ENCODE measurements at regions not wholly inside any gene's neighbourhood (a gene's known extent, or its start where the extent isn't known, plus 50 kb on each side); places are given as distances from the start of the nearest gene placed in this dataset.

- no peak overlapping the region for H2AFZ ChIP-seq (ENCODE audit: low read depth, low read length)
These were observed 317.8 kb downstream of the SNX13 start for GRCh38 chr7:17622451-17622850.

DNA sequence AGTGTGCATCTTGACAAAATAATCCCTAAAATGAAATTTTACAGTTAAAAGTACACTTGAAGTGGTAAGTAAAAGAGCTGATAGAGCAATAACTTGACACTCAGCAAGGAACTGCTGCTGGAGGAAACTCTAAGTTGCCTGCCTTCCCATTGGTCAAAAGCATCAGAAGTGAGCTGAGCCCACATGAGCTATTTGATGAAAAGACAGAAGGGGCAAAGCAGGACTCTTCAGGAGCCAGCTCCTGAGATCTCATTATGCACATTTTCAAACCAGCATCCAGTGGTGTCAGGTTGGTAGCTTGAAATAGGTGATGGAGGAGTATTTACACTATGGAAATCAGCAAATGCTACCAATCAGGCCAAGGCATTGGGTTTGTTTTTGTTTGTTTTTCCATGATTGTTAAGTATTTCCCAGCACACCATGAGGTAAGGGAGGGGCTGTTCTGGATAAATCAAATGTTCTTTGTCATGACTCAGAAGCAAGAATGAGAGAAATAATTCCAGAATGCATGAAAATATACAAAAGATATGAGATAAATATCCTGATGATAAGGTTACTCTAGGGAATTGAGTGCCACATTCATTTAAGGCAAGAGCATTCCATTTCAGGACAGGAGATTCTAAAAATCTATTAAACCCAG is 316.6 kb downstream of the SNX13 start:
- Histone ChIP-seq H3K27me3 (ENCODE audit: insufficient read depth, low read depth, low read length) (no peaks in the 10 kb centered on the region), H3K4me3 (ENCODE audit: low read length) (no peak overlapping the region), H2AFZ (ENCODE audit: low read depth, low read length) (no peak overlapping the region), H3K4me2 (ENCODE audit: low read length) (no peak overlapping the region), H3K79me2 (replicated peaks; ENCODE audit: insufficient read depth, low read length) (no peaks in the 10 kb centered on the region), H4K20me1 (ENCODE audit: insufficient read depth) (no peaks in the 10 kb centered on the region), H3F3A (ENCODE audit: insufficient read depth, low read length, poor library complexity, severe bottlenecking) (no peaks in the 10 kb centered on the region), H3K9me3 (ENCODE audit: low read length) (no peaks in the 10 kb centered on the region), H3K27ac (ENCODE audit: low read length) (no peak overlapping the region), H3K9ac (ENCODE audit: low read length) (no peak overlapping the region), H3K9me2 (ENCODE audit: insufficient read depth, low read length) (no peaks in the 10 kb centered on the region), H3K36me3 (ENCODE audit: insufficient read depth, low read length) (no peaks in the 10 kb centered on the region)
- no peak for TF ChIP-seq TAF1 (IDR thresholded peaks at IDR 0.05; ENCODE audit: low read depth)
- TF ChIP-seq, protein P1, sequence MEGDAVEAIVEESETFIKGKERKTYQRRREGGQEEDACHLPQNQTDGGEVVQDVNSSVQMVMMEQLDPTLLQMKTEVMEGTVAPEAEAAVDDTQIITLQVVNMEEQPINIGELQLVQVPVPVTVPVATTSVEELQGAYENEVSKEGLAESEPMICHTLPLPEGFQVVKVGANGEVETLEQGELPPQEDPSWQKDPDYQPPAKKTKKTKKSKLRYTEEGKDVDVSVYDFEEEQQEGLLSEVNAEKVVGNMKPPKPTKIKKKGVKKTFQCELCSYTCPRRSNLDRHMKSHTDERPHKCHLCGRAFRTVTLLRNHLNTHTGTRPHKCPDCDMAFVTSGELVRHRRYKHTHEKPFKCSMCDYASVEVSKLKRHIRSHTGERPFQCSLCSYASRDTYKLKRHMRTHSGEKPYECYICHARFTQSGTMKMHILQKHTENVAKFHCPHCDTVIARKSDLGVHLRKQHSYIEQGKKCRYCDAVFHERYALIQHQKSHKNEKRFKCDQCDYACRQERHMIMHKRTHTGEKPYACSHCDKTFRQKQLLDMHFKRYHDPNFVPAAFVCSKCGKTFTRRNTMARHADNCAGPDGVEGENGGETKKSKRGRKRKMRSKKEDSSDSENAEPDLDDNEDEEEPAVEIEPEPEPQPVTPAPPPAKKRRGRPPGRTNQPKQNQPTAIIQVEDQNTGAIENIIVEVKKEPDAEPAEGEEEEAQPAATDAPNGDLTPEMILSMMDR (IDR thresholded peaks at IDR 0.05; ENCODE audit: poor library complexity, severe bottlenecking) = no peak
- TF ChIP-seq EP300 (conservative IDR thresholded peaks at IDR 0.05; ENCODE audit: poor library complexity, severe bottlenecking) = no peak
- no peak for TF ChIP-seq MXI1 (conservative IDR thresholded peaks at IDR 0.05; ENCODE audit: poor library complexity, severe bottlenecking)
- TF ChIP-seq POLR2AphosphoS5 (IDR thresholded peaks at IDR 0.05) = no peak
- TF ChIP-seq RAD21 (conservative IDR thresholded peaks at IDR 0.05) = no peak
- TF ChIP-seq, protein P2, sequence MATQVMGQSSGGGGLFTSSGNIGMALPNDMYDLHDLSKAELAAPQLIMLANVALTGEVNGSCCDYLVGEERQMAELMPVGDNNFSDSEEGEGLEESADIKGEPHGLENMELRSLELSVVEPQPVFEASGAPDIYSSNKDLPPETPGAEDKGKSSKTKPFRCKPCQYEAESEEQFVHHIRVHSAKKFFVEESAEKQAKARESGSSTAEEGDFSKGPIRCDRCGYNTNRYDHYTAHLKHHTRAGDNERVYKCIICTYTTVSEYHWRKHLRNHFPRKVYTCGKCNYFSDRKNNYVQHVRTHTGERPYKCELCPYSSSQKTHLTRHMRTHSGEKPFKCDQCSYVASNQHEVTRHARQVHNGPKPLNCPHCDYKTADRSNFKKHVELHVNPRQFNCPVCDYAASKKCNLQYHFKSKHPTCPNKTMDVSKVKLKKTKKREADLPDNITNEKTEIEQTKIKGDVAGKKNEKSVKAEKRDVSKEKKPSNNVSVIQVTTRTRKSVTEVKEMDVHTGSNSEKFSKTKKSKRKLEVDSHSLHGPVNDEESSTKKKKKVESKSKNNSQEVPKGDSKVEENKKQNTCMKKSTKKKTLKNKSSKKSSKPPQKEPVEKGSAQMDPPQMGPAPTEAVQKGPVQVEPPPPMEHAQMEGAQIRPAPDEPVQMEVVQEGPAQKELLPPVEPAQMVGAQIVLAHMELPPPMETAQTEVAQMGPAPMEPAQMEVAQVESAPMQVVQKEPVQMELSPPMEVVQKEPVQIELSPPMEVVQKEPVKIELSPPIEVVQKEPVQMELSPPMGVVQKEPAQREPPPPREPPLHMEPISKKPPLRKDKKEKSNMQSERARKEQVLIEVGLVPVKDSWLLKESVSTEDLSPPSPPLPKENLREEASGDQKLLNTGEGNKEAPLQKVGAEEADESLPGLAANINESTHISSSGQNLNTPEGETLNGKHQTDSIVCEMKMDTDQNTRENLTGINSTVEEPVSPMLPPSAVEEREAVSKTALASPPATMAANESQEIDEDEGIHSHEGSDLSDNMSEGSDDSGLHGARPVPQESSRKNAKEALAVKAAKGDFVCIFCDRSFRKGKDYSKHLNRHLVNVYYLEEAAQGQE (IDR thresholded peaks at IDR 0.05; ENCODE audit: borderline replicate concordance) = no peak
- TF ChIP-seq SMC3 (conservative IDR thresholded peaks at IDR 0.05; ENCODE audit: poor library complexity) = no peak
- no peak for TF ChIP-seq EZH2 (IDR thresholded peaks at IDR 0.05; ENCODE audit: borderline replicate concordance, insufficient read depth, low read length, poor library complexity, severe bottlenecking)

More at GRCh38 chr7:17622451-17622850, 317.8 kb downstream of the SNX13 start:
- Histone ChIP-seq H3K27me3 (ENCODE audit: insufficient read depth, low read depth, low read length) (no peaks in the 10 kb centered on the region), H3K79me2 (replicated peaks; ENCODE audit: insufficient read depth, low read length) (no peaks in the 10 kb centered on the region), H3K9me2 (ENCODE audit: insufficient read depth, low read length) (no peaks in the 10 kb centered on the region), H3K36me3 (ENCODE audit: insufficient read depth, low read length) (no peaks in the 10 kb centered on the region), H3K9me3 (ENCODE audit: low read length) (no peaks in the 10 kb centered on the region), H3K4me3 (ENCODE audit: low read length) (no peak overlapping the region), H4K20me1 (ENCODE audit: insufficient read depth) (no peaks in the 10 kb centered on the region), H3K4me2 (ENCODE audit: low read length) (no peak overlapping the region), H3K9ac (ENCODE audit: low read length) (no peak overlapping the region), H3F3A (ENCODE audit: insufficient read depth, low read length, poor library complexity, severe bottlenecking) (no peaks in the 10 kb centered on the region), H3K27ac (ENCODE audit: low read length) (no peak overlapping the region)
- TF ChIP-seq RAD21 (conservative IDR thresholded peaks at IDR 0.05) (no peak), POLR2AphosphoS5 (IDR thresholded peaks at IDR 0.05) (no peak), EP300 (conservative IDR thresholded peaks at IDR 0.05; ENCODE audit: poor library complexity, severe bottlenecking) (no peak), TAF1 (IDR thresholded peaks at IDR 0.05; ENCODE audit: low read depth) (no peak)
- TF ChIP-seq, protein P2 (IDR thresholded peaks at IDR 0.05; ENCODE audit: borderline replicate concordance) = no peak
